ENCODE measurements at regions not wholly inside any gene's neighbourhood (a gene's known extent, or its start where the extent isn't known, plus 50 kb on each side); places are given as distances from the start of the nearest gene placed in this dataset.

GRCh38 chr5:18802336-18802735 lies 1168.1 kb downstream of the TAF11L14 start:
- DNase-seq (ENCODE audit: low spot score in 2 of 2), result no peak
- no peaks in the 10 kb centered on the region for H3K27me3 Mint-ChIP-seq
- H3K4me1 Mint-ChIP-seq, result peaks cover 3% of the 10 kb centered on the region
- H3K4me3 Mint-ChIP-seq, result no peak overlapping the region
- H3K9me3 Mint-ChIP-seq, result no peaks in the 10 kb centered on the region
- no peak for ATAC-seq (ENCODE audit: low read depth)
- no peak overlapping the region for H3K27ac Mint-ChIP-seq
- H3K36me3 Mint-ChIP-seq, result no peaks in the 10 kb centered on the region

DNA sequence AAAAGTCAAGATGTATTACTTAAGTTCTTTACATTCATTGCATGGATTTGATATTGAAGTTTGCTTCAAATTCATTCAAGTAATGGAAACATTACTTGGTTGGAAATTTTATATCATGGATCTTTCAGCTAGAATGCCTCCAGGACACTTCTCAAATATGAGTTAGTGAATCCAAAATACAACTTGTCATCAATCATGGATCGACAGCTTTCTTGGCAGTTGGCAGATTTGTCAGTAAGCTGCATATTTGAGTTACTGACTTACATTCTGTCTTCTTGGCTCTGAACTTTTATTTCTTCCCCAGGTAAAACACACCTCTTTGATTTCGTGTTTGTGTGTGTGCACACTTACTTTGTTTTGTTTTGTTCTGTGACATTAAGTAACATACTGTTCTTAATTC lies 1171.1 kb downstream of the TAF11L14 start:
- DNase-seq (ENCODE audit: low spot score in 2 of 2) (no peak), ATAC-seq (ENCODE audit: low read depth) (no peak)
- H3K4me1 Mint-ChIP-seq, result peaks cover 4% of the 10 kb centered on the region
- H3K36me3 Mint-ChIP-seq, result no peaks in the 10 kb centered on the region
- H3K4me3 Mint-ChIP-seq, result no peak overlapping the region
- H3K27ac Mint-ChIP-seq, result no peak overlapping the region
- peaks cover 2% of the 10 kb centered on the region for H3K27me3 Mint-ChIP-seq
- no peaks in the 10 kb centered on the region for H3K9me3 Mint-ChIP-seq

DNA sequence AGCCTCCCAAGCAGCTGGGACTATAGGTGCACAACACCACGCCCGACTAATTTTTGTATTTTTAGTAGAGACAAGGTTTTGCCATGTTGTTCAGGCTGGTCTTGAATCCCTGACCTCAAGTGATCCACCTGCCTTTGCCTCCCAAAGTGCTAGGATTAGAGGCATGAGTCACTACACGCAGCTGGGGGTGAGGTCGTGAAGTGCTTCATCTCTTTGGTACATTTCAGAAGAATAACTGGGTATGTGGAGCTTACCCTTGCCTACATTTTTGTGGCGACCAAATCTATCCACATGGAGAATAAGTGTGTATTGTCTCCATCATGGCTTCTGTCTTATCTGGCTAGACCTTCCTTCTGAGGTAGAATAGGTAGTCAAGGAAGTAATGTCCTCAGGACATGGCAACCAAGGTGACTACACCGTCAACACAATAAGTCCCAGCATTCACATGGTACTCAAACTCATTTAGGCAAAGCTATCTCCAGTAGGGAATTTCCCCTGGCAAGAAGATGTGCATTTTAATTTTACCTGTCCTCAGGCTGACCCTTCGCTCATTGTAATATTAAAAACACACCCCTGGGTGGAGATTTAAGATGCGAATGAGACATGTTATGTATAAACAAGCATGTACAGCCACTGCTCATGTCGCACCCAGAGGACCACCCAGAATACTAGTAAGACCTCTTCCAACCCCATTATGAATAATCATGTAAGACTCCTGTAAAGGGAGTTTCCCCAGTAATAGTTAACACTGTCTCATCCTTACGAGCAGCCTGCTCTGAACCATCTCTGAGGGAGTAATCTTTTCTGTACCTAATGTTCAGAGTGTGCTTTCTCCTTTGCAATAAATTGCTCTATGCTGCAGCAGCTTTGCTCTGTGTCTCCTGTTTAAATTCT lies 1173.2 kb downstream of the TAF11L14 start:
- Mint-ChIP-seq H3K9me3 (no peaks in the 10 kb centered on the region), H3K4me3 (no peak overlapping the region), H3K27ac (no peak overlapping the region), H3K36me3 (no peaks in the 10 kb centered on the region), H3K4me1 (peaks cover 2% of the 10 kb centered on the region), H3K27me3 (peaks cover 2% of the 10 kb centered on the region)
- DNase-seq (ENCODE audit: low spot score in 2 of 2) (no peak), ATAC-seq (ENCODE audit: low read depth) (no peak)

DNA sequence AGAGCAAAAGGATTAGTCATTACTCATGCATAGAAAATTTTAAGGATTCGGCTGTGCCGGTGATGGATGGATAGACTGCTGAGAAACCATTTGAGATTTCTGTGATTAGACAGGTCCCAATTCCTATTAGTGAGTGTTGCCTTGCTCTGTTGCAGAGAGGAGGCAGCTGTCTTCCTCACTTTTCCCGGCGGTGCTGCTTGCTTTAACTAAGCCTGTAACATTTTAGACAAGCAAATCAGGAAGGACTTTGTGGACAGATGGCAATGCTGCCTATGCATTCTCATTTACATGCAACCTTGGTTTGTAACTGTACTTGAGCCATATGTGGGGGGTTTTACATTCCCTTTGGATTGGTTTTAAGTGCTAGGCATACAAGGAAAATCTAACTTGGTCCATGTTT lies 1176.3 kb downstream of the CDH18 start:
- Mint-ChIP-seq H3K27ac (no peak overlapping the region), H3K4me3 (no peak overlapping the region)

DNA sequence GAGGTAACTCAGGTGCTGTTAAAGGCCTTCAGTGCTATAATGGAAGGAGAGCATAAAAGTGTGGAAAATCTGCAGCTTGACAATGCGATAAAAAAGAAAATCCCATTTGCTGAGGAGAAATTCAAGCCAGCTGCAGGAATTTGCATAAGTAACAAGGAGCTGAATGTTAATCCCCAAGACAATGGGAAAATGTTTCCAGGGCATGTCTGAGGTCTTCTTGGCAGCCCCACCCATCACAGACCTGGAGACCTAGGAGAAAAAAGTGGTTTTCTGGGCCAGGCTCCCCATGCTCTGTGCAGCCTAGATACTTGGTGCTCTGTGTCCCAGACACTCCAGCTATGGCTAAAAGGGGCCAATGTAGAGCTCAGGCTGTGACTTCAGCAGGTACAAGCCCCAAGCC lies 1159.6 kb downstream of the CDH18 start:
- Mint-ChIP-seq H3K27ac (no peak overlapping the region), H3K36me3 (no peaks in the 10 kb centered on the region), H3K27me3 (no peaks in the 10 kb centered on the region), H3K4me3 (no peak overlapping the region), H3K9me3 (no peaks in the 10 kb centered on the region), H3K4me1 (no peaks in the 10 kb centered on the region)
- DNase-seq (ENCODE audit: low spot score in 2 of 2) (no peak), ATAC-seq (ENCODE audit: low read depth) (no peak)

More for the DNA sequence above, 1176.3 kb downstream of the CDH18 start:
- ATAC-seq (ENCODE audit: low read depth) (no peak), DNase-seq (ENCODE audit: low spot score in 2 of 2) (no peak)
- Mint-ChIP-seq H3K27me3 (peaks cover 2% of the 10 kb centered on the region), H3K9me3 (no peaks in the 10 kb centered on the region), H3K36me3 (no peaks in the 10 kb centered on the region), H3K4me1 (peaks cover 2% of the 10 kb centered on the region)

GRCh38 chr5:18829539-18829938 lies 1158.5 kb downstream of the CDH18 start:
- H3K27me3 Mint-ChIP-seq, result no peaks in the 10 kb centered on the region
- H3K9me3 Mint-ChIP-seq, result no peaks in the 10 kb centered on the region
- H3K4me3 Mint-ChIP-seq, result no peak overlapping the region
- no peaks in the 10 kb centered on the region for H3K36me3 Mint-ChIP-seq
- ATAC-seq (ENCODE audit: low read depth), result no peak
- H3K27ac Mint-ChIP-seq, result no peak overlapping the region
- DNase-seq (ENCODE audit: low spot score in 2 of 2), result no peak
- H3K4me1 Mint-ChIP-seq, result no peaks in the 10 kb centered on the region

- no peak overlapping the region for H3K27ac Mint-ChIP-seq
- no peaks in the 10 kb centered on the region for H3K27me3 Mint-ChIP-seq
- no peaks in the 10 kb centered on the region for H3K36me3 Mint-ChIP-seq
- H3K4me1 Mint-ChIP-seq, result peaks cover 3% of the 10 kb centered on the region
- ATAC-seq (ENCODE audit: low read depth) (no peak), DNase-seq (ENCODE audit: low spot score in 2 of 2) (no peak)
- no peak overlapping the region for H3K4me3 Mint-ChIP-seq
- H3K9me3 Mint-ChIP-seq, result no peaks in the 10 kb centered on the region
Observed at GRCh38 chr5:18850216-18850615, 1137.8 kb downstream of the CDH18 start.

GRCh38 chr5:18872978-18873377 lies 1115.0 kb downstream of the CDH18 start:
- ATAC-seq (ENCODE audit: low read depth) (no peak), DNase-seq (ENCODE audit: low spot score in 2 of 2) (no peak)
- Mint-ChIP-seq H3K27me3 (no peaks in the 10 kb centered on the region), H3K36me3 (no peaks in the 10 kb centered on the region), H3K4me1 (no peaks in the 10 kb centered on the region), H3K4me3 (no peak overlapping the region), H3K27ac (no peak overlapping the region), H3K9me3 (no peaks in the 10 kb centered on the region)

DNA sequence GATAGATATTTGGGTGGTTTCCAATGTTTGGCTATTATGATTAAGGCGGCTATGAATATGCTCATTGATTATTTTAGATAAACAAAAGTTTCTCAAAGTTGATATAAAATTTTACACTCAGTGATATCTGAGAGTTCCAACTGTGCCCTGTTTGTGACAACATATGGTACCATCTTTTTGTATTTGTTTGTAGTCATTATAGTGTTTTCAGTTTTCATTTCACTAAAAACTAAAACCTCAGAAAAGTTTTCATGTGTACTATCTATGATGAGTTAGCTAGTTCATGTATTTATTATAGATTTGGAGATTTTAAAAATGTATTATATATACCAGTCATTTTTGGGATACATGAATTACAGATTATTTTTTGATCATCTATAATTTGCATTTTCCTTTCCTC lies 1111.4 kb downstream of the CDH18 start:
- Mint-ChIP-seq H3K36me3 (no peaks in the 10 kb centered on the region), H3K4me3 (no peak overlapping the region), H3K9me3 (no peaks in the 10 kb centered on the region), H3K27me3 (peaks cover 1% of the 10 kb centered on the region), H3K27ac (no peak overlapping the region), H3K4me1 (no peaks in the 10 kb centered on the region)
- DNase-seq (ENCODE audit: low spot score in 2 of 2), result no peak
- ATAC-seq (ENCODE audit: low read depth), result no peak

DNA sequence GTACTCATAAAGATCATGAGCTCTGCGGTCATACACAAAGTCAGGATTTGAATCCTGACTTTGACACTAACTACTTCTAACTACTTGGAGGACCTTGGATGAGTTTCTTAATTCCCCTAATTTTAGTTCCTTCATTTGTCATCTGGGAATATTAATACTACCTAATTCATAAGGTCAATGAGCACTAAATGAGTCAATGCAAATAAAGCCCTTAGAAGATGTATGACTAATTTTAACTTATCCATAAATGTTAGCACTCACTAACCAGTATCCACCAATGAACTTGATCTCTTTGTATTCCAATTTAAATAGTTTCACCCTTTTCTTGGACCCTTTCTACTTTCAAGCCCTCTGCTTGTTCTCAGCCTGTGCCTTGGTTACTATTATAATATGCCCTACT lies 1106.4 kb downstream of the CDH18 start:
- DNase-seq (ENCODE audit: low spot score in 2 of 2) (no peak), ATAC-seq (ENCODE audit: low read depth) (no peak)
- no peaks in the 10 kb centered on the region for H3K9me3 Mint-ChIP-seq
- H3K4me3 Mint-ChIP-seq, result no peak overlapping the region
- H3K36me3 Mint-ChIP-seq, result no peaks in the 10 kb centered on the region
- H3K27me3 Mint-ChIP-seq, result peaks cover 1% of the 10 kb centered on the region
- H3K27ac Mint-ChIP-seq, result no peak overlapping the region
- no peaks in the 10 kb centered on the region for H3K4me1 Mint-ChIP-seq

DNA sequence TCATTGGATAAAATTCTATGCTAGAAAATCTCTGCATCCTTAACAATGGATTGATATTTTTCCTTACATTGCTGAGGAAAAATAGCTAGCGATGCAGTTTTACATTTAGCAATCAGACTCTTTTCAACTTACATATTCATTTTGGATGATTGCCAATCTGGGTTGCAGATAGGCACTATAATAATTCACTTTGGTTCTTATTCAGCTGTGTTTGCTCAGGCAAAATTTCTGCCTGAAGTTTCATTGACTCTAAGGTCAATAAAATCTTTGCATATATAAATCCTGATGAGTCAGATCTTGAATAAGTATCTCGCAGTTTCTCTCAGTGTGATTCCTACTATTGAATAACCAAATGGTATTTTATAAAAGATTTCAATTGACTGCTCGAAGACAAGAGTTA lies 1105.8 kb downstream of the CDH18 start:
- Mint-ChIP-seq H3K27ac (no peak overlapping the region), H3K4me1 (no peaks in the 10 kb centered on the region), H3K27me3 (peaks cover 1% of the 10 kb centered on the region)

DNA sequence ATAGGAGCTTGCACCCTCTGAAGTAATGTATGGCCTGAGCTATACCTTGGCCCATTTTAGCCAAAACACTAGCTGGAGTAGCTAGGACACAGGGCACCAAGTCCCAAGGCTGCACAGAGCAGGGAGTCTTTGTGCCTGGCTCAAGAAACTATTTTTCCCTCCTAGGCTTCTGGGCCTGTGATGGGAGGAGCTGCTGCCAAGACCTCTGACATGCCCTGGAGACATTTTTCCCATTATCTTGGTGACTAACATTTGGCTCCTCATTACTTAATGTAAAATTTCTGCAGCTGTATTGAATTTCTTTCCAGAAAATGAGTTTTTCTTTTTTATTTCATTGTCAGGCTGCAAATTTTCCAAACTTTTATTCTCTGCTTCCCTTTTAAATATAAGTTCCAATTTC lies 1099.2 kb downstream of the CDH18 start:
- Mint-ChIP-seq H3K4me1 (no peaks in the 10 kb centered on the region), H3K27ac (no peak overlapping the region), H3K27me3 (peaks cover 2% of the 10 kb centered on the region), H3K36me3 (no peaks in the 10 kb centered on the region), H3K4me3 (no peak overlapping the region), H3K9me3 (peaks cover 2% of the 10 kb centered on the region)
- ATAC-seq (ENCODE audit: low read depth), result no peak
- DNase-seq (ENCODE audit: low spot score in 2 of 2), result no peak

More for the DNA sequence above, 1105.8 kb downstream of the CDH18 start:
- H3K36me3 Mint-ChIP-seq, result no peaks in the 10 kb centered on the region
- DNase-seq (ENCODE audit: low spot score in 2 of 2) (no peak), ATAC-seq (ENCODE audit: low read depth) (no peak)
- H3K4me3 Mint-ChIP-seq, result no peak overlapping the region
- no peaks in the 10 kb centered on the region for H3K9me3 Mint-ChIP-seq

- no peaks in the 10 kb centered on the region for H3K9me3 Mint-ChIP-seq
- H3K27me3 Mint-ChIP-seq, result no peaks in the 10 kb centered on the region
- no peak overlapping the region for H3K27ac Mint-ChIP-seq
- no peak overlapping the region for H3K4me3 Mint-ChIP-seq
- H3K36me3 Mint-ChIP-seq, result no peaks in the 10 kb centered on the region
- ATAC-seq (ENCODE audit: low read depth) (no peak), DNase-seq (ENCODE audit: low spot score in 2 of 2) (no peak)
- H3K4me1 Mint-ChIP-seq, result no peaks in the 10 kb centered on the region
Observed at GRCh38 chr5:18900644-18901043, 1087.4 kb downstream of the CDH18 start.

DNA sequence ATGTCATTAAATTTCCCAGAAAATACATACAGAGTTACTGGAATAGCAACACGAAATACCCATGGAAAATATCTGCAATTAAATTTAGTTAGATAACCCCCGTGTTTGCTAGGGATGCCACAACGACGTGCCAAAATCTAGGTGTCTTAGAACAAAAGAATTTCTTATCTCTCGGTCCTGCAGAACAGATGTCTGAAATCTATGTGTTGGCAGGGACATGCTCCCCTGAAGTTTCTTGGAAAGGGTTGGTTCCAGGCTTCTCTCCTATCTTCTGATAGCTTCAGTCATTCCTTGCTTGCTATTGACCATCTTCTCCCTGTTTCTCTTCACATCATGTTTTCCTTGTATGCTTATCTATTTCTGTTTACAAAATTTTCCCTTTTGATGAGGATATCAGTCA lies 1067.0 kb downstream of the CDH18 start:
- Mint-ChIP-seq H3K27me3 (no peaks in the 10 kb centered on the region), H3K9me3 (peaks cover 1% of the 10 kb centered on the region), H3K27ac (no peak overlapping the region), H3K36me3 (no peaks in the 10 kb centered on the region), H3K4me1 (no peaks in the 10 kb centered on the region), H3K4me3 (no peak overlapping the region)
- no peak for ATAC-seq (ENCODE audit: low read depth)
- DNase-seq (ENCODE audit: low spot score in 2 of 2), result no peak

- Mint-ChIP-seq H3K4me1 (no peaks in the 10 kb centered on the region), H3K4me3 (no peak overlapping the region), H3K9me3 (no peaks in the 10 kb centered on the region), H3K27me3 (no peaks in the 10 kb centered on the region), H3K36me3 (no peaks in the 10 kb centered on the region), H3K27ac (no peak overlapping the region)
- ATAC-seq (ENCODE audit: low read depth), result no peak
- no peak for DNase-seq (ENCODE audit: low spot score in 2 of 2)
Observed at GRCh38 chr5:18932081-18932480, 1055.9 kb downstream of the CDH18 start.
